Stimulated activated CD4-positive, alpha-beta T cell treated with anti-CD3 and anti-CD28 coated beads, Interleukin-4, amount 100 ng/mL, for 24 hours (primary cell): ENCODE measurements at regions not wholly inside any gene's neighbourhood (a gene's known extent, or its start where the extent isn't known, plus 50 kb on each side); places are given as distances from the start of the nearest gene placed in this dataset.

ENCODE experiments used
- DNase-seq: peaks from one replicate; pipeline ENCODE4 v3.0.0-alpha.2; 2020

- no peak for DNase-seq
Observed at GRCh38 chr4:152234571-152234970, 301.3 kb downstream of the FBXW7 start.

DNA sequence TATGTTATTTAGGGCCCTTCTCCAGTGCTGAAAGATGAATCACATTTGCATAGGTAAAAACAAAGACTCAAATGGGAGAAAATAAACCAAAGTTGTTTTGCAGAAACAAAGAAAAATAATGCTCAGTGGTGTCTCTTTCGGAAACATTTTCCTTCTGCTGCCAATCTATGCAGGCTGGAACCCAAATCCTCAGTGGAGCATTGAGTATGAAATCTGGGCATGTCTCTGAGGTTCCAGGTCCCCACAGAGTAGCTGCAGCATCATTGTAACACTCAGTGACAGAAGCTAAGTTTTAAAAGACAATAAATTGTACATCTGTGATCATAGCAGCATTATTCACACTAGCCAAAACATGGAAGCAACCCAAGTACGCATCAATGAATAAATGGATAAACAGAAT lies 303.6 kb downstream of the FBXW7 start:
- no peak for DNase-seq

DNA sequence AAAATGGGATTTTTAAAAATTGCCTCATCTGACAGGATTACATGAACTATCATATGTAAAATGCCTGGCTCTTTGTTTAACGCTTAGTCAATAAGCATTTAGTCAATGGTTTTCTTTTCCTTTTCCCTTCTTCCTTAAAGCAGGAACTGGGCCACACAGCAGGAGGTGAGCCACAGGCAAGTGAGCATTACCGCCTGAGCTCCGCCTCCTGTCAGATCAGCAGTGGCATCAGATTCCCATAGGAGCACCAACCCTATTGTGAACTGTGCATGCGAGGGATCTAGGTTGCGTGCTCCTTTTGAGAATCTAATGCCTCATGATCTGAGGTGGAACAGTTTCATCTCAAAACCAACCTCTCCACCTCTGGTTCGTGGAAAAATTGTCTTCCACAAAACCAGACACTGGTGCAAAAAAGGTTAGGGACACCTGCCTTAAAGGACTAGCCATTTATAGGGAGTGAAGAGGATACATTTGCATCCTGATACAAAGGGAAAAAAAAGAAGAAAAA lies 306.1 kb downstream of the FBXW7 start:
- DNase-seq = no peak

- DNase-seq = no peak
Observed at GRCh38 chr4:152225680-152226079, 310.2 kb downstream of the FBXW7 start.

DNA sequence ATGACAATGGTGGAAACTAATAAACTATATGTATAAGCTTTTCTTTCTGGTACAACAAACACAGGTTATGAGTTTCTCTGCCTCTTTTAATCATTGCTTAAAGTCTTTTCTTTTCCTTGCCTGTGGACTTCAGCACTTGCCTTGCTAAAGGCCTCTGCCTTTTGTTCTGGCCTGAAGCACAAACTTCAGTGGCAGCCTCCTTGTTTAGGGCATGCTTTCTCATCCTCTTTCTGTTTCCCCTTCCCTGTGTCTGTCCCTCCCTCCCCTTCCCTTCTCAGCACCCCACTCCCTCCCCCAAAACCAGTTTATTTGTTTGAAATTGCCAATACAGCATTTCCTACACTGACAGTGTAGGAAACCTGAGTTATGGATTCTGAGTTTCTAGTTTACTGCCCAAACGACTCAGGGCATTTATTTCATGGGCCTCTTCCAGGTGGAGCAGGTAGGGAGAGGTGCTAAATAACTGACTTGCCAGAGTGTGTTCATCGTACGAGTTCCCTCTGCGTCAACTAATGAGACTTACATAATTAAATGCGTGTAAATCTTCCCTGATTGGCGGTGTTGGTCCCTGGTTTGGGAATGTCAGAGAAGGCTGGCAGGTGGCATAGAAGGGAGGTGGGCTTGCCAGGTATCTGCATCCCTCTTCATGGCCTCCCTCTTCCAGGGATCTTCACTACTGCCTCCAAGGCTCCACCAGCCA lies 311.0 kb downstream of the FBXW7 start:
- DNase-seq = no peak

DNA sequence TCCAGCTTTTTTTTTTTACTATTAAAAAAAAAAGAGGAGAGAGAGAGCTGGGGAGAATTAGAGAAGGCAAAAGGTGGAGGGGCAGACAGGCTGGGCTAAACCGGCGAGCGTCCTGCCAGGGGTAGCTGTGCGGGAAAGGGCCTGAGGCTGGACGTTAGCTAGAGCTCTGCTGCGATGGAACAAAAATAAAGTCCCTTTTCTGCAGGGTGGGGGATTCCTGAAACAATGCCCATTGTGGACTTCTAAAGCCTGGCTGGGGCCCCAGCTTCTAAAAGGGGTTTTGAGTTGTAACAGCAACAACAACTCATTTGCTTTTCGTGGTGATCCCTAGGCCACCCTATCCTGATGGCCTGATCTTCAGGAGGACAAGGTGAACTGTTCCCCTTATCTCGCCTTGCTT lies 311.7 kb downstream of the FBXW7 start:
- DNase-seq = no peak

DNA sequence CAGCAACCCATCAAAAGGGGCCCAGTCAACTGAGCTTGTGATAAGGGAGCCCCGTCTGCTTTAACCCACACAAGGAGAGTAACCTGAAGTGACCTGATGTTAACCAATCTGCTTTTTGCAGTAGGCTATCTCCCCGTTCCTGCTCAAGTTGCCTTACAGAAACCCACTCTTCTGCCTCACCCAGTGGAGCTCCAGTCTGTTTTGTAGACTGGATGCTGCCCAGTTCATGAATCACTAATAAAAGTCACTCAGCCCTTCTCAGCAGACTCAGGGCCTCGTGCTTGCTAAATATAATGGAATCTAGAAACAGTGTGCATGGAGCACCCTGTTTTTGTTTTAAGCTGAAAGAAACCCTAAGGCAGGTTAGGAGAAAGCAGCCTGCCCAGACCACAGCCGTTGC lies 312.3 kb downstream of the FBXW7 start:
- no peak for DNase-seq

GRCh38 chr4:152221816-152222516 lies 313.9 kb downstream of the FBXW7 start:
- DNase-seq = no peak

- DNase-seq = peak; percentile 11
Observed at GRCh38 chr4:152220201-152220666, 315.7 kb downstream of the FBXW7 start.

DNA sequence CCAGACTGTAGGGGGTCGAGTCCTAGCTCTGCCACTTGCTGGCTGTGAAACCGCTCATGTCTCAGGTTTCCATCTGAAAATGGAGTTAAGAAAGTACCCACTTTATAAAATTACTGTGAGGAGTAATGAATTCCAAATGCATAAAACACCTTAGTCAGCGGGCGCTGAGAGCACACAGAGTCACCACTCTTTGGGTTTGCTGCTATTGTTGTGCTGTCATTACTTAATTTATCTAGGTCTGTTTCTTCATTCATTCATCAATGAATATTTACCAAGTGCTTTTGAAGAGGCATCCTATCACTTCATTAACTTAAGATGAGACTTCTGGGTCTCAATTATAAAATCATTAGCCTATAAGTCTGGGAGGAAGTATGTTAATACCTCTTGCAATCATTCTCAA lies 317.3 kb downstream of the FBXW7 start:
- DNase-seq = no peak

DNA sequence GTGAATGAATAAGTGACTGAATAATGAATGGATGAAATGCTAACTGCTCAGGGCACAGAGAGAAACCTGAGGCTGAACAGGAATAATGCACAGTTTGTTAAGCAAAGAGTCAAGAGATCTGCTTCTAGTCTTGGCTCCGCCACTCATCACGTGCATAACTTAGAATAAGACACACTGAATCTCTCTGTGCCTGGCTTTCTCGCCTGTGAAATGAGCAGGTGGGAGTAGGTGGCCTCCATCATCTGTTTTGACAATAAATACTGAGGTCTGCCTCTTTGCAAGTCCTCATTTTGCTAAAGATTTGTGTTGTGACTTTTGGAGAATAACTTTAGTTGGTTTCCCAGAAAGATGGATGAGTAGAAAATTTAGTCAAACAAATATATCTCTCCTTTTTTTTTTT lies 318.0 kb downstream of the FBXW7 start:
- DNase-seq = no peak

DNA sequence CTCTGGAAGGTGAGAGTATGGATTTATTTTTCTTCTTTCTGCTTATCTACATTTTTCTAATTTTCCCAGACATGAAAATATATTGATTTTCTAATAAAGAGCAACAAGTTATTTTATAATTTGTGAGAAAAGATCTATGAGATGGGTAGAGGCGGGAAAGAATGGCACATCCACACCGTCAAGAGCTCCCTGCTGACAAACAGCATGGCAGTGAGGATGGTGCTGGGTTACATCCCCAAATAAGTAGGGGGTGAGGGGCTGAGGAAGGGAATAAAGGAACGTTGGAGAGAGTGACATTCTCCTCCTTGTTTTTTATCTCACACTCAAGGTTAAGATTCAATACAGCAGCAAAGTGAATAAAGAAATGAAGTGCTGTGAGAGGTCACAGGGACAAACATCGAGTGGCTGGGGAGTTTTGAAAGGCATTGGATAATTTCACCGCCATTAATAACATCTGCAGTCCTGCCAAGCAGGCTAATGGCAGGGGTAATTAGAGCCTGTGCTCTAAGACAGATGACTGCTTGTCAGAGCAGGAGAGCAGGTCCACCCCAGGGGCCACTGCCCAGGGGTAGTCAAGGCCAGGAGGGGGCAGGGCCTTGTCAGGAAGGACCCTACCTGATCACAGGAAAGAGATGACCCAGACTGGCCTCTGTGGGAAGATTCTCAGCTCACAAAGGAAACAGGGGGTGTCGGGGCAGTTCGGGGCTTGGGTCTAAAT lies 323.8 kb downstream of the FBXW7 start:
- no peak for DNase-seq

DNA sequence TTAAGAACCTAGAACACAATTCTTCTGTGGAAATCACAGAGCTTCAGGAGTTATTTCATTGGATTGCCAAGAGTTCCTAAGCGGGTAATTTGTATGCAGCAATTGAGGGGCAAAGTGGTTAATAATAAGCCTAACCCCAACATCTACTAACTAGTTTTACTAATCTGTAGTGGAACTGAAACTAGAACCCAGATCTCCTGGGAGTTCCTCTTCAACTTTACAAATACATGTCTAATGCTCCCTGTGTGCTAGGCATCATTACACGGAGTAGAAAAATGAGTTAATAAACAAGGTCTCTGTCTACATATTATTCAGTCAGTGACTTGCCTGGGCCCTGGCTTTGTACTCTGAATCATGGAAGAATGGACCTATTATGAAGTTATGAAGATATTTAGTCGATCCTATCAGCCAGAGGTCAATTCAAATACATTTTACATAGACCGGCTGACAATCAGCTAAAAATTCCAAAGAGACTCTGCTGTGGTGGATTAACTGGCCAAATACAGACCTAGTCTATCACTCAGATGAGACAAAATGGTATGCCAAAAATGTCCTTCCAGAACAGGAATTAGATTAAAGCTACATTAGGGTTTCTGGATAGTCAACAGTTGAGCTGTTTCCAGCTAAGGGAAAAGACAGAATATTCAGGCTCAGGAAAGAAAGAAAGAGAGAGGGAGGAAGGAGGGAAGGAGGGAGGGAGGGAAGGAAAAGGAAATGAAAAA lies 326.0 kb downstream of the FBXW7 start:
- no peak for DNase-seq

- no peak for DNase-seq
Observed at GRCh38 chr4:152207378-152207720, 328.5 kb downstream of the FBXW7 start.

DNA sequence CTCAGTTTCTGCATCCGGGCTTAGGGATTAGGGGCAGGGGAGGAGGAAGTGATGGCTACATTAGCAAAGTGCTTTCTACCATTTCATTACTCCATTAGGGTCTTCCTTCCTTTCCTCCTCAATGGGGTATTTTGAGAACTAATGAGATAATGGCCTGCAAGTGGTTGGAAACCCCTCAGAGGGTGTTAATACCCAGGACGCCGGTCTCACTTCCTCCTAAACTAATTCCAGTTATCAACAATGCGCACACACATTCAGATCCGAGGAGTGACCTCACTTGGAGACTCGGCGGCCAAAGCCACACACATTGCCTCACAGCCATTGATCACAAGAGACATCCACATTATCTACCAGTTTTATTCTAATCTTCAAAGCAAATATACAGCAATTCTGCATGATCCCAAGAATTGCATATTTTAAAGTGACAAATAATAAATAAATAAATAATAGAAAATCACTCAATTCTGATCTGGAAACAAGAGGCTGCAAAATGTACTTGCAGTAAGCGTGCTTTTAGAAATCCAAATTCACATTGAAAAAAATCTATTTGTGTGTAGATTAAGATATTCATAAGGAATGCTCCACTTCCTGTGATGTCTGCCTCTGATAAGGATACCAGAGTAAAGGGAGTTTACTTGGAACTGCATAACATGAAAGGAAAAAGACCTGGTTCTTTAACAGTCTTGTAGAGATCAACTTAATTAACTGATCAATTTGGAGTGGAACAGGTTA lies 329.1 kb downstream of the FBXW7 start:
- DNase-seq = no peak

- no peak for DNase-seq
Observed at GRCh38 chr4:152206185-152206584, 329.7 kb downstream of the FBXW7 start.

DNA sequence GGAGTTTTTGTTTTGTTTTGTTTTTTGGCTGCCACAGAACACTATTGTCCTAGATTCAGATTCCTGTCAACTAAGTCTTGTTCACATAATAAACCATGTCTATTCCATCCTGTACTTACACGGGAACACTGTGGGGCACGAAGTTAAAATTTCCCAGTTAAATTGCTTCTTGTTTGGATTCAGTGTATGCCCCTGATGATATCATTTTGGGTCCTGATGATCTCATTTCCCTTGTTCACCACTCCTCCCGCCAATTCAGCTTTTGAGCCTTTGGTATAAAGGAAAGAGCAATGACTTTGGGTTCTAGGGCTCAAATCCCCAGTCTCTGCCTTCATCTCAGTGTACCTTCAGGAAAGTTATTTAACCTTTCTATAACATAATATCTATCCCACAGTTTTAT lies 333.5 kb downstream of the FBXW7 start:
- DNase-seq = no peak

- DNase-seq = no peak
Observed at GRCh38 chr4:152200511-152201333, 335.2 kb downstream of the FBXW7 start.

DNA sequence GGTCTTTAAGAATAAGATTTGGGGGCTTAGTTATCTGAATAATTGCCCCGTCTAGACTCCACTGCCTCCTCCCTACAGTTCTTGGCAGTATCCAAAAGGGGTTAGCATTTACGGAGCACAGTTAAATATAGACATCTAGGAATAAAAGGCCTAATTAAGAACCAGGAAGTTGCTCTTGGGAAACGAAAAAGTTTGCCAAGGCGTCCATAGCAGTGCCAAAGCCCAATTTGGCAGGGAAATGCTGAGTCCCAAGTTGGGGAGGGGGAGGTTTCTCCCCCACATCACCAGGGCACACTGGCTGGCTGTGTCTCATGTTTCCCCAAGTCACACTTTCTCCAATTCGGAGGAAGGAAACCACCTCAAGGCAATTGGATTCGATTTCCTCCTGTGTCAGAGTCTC lies 338.7 kb downstream of the FBXW7 start:
- DNase-seq = no peak

DNA sequence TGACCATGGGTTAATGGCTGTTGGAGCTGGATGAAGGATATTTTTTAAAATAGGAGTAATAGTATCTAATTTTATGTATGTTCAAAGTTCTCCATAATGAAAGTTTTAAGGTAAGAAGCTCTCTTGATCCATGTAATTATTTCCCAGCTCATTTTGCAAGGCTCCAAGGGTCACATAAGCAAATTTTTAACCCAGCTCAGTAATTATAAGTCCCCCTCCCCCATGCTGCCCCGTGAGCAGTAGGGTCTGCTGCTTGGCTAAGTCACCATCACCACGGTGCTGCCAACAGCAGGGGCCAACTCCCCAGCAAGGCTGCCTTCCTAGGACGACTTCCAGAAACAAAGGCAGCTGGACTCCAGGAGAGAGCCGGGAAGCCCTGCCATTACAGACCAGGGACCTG lies 340.0 kb downstream of the FBXW7 start:
- DNase-seq = no peak

GRCh38 chr4:152193059-152193458 lies 342.8 kb downstream of the FBXW7 start:
- no peak for DNase-seq

DNA sequence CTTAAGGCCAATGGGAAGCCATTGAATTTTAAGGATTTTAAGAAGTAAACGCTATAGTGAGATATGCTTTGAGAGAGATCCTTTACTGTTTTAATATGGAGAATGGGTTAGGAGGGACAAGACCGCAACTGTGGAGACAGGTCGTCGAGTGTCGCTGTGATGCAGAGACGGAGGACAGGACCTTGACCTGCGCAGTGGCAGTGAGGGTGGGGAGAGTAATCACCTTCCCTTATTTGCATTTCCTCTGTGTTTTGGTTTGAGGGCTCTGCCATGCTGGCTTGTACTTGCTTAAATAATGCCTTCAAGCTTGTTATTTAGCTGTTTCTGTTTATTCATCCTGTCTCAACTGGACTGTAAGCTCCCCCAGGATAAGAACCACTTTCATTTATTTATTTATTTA lies 345.0 kb downstream of the FBXW7 start:
- DNase-seq = no peak
